ENCODE measurements at regions not wholly inside any gene's neighbourhood (a gene's known extent, or its start where the extent isn't known, plus 50 kb on each side); places are given as distances from the start of the nearest gene placed in this dataset.

DNA sequence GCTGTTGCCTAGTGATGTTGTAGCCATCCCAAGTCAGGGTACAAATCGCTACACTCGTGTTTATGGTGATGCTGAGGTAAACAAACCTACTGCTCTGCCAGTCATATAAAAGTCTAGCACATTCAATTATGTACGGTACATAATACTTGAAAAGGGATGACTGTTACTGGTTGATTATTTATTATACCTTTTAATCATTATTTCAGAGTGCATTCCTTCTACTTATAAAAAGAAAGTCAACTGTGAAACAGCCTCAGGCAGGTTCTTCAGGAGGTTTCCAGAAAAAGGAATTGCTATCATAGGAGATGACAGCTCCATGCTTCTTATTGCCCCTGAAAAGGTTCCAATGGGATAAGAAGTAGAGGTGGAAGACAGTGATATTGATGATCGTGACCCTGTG, 652.5 kb upstream of the KIRREL3 start:
- H3K36me3 Mint-ChIP-seq: no peaks in the 10 kb centered on the region
- H3K27me3 ChIP-seq (ENCODE audit: control insufficient read depth in 2 of 2, insufficient read depth in 2 of 2, low read length in 2 of 2): no peaks in the 10 kb centered on the region
- H3K4me3 Mint-ChIP-seq: no peak overlapping the region
- H3K4me1 Mint-ChIP-seq: no peaks in the 10 kb centered on the region
- no peaks in the 10 kb centered on the region for H3K9me3 ChIP-seq (ENCODE audit: control insufficient read depth in 2 of 3, low read length in 3 of 3)
- ATAC-seq: no peak
- no peaks in the 10 kb centered on the region for H3K9me3 Mint-ChIP-seq
- no peak for DNase-seq
- H3K27ac ChIP-seq (ENCODE audit: low read depth, low read length): no peak overlapping the region
- peaks cover 0 to 5% (median 0%) of the 10 kb centered on the region in 5 donors for H3K27me3 Mint-ChIP-seq
- no peak overlapping the region for H3K27ac Mint-ChIP-seq
- no peaks in the 10 kb centered on the region for H3K36me3 ChIP-seq (ENCODE audit: control insufficient read depth in 2 of 3, insufficient read depth in 3 of 3, low read length in 3 of 3)
- intact Hi-C loops (cut with micrococcal nuclease): no loop called here
- no peaks in the 10 kb centered on the region for H3K4me1 ChIP-seq (ENCODE audit: control insufficient read depth in 2 of 2, insufficient read depth in 2 of 2, low read length in 2 of 2)
- H3K4me3 ChIP-seq (ENCODE audit: low read length): no peak overlapping the region
- ChIA-PET CTCF (no interaction called here), POLR2A (no interaction called here)

DNA sequence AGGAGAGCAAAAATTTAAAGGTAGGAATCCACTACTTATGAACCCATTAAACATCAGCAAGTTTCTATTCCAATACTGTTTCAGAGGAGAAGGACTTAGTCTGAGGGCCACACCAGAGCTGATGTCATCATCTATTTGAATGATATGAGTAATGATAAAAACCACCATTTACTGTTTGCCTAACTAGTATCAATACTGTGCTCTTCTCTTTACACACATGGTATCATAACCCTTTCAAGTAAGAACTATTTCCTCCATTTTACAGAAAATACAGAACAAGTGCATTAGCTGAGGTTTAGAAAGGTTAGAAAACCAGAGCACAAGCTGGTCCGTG, 651.3 kb upstream of the KIRREL3 start:
- Histone ChIP-seq H3K9me3 (ENCODE audit: control insufficient read depth in 2 of 3, low read length in 3 of 3) (no peaks in the 10 kb centered on the region), H3K27me3 (ENCODE audit: control insufficient read depth in 2 of 2, insufficient read depth in 2 of 2, low read length in 2 of 2) (no peaks in the 10 kb centered on the region), H3K36me3 (ENCODE audit: control insufficient read depth in 2 of 3, insufficient read depth in 3 of 3, low read length in 3 of 3) (no peaks in the 10 kb centered on the region), H3K4me1 (ENCODE audit: control insufficient read depth in 2 of 2, insufficient read depth in 2 of 2, low read length in 2 of 2) (no peaks in the 10 kb centered on the region), H3K4me3 (ENCODE audit: low read length) (no peak overlapping the region), H3K27ac (ENCODE audit: low read depth, low read length) (no peak overlapping the region)
- H3K4me1 Mint-ChIP-seq: no peaks in the 10 kb centered on the region
- ATAC-seq (no peak), DNase-seq (no peak)
- CTCF ChIA-PET: no interaction called here
- H3K4me3 Mint-ChIP-seq: no peak overlapping the region
- POLR2A ChIA-PET: interaction anchor here (0.6 kb wide), 1 partner anchor 303 kb away, joined by 3 read pairs; no protein-coding TSS in a partner anchor
- no peaks in the 10 kb centered on the region for H3K9me3 Mint-ChIP-seq
- no peaks in the 10 kb centered on the region for H3K36me3 Mint-ChIP-seq
- no peak overlapping the region for H3K27ac Mint-ChIP-seq
- intact Hi-C loops (cut with micrococcal nuclease): no loop called here
- H3K27me3 Mint-ChIP-seq: peaks cover 0 to 5% (median 0%) of the 10 kb centered on the region in 5 donors

DNA sequence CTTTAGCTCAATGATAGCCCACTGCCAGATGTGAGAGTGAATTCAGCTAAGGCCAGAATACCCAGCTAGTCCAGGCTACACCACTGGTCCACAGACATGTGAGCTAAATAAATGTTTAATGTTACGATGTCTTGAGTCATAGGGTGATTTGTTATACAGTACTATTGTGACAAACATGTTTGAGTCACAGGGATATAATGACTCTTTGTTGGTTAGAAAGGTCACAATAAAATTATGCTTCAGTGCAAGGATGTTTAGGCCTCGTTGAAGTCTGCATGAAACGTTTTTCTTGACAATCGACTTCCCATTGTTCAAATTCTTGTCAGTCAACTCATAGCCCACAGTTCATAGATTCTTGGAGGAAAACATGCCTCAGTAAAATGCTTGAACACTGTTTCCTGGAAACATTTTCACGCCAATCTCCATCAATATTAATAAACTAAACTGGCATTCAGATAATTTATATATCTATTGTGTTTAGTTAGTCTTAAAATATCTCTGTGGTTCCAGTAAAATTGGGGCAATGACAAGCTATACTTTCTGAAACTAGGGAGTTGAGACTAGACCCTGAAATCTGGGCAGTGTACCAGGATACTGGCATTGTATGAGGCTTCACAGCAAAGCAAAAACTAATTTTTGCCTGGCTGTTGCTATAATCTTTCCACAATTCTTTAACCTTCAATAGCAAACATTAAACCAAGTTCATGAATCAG, 650.8 kb upstream of the KIRREL3 start:
- ATAC-seq: no peak
- Mint-ChIP-seq H3K27ac (no peak overlapping the region), H3K4me1 (no peaks in the 10 kb centered on the region), H3K4me3 (no peak overlapping the region), H3K36me3 (no peaks in the 10 kb centered on the region), H3K27me3 (peaks cover 0 to 5% (median 0%) of the 10 kb centered on the region in 5 donors), H3K9me3 (no peaks in the 10 kb centered on the region)
- POLR2A ChIA-PET: interaction anchor here (0.6 kb wide), 1 partner anchor 304 kb away, joined by 3 read pairs; no protein-coding TSS in a partner anchor
- DNase-seq: no peak
- intact Hi-C loops (cut with micrococcal nuclease): no loop called here
- Histone ChIP-seq H3K27ac (ENCODE audit: low read depth, low read length) (no peak overlapping the region), H3K36me3 (ENCODE audit: control insufficient read depth in 2 of 3, insufficient read depth in 3 of 3, low read length in 3 of 3) (no peaks in the 10 kb centered on the region), H3K4me3 (ENCODE audit: low read length) (no peak overlapping the region), H3K9me3 (ENCODE audit: control insufficient read depth in 2 of 3, low read length in 3 of 3) (no peaks in the 10 kb centered on the region), H3K27me3 (ENCODE audit: control insufficient read depth in 2 of 2, insufficient read depth in 2 of 2, low read length in 2 of 2) (no peaks in the 10 kb centered on the region), H3K4me1 (ENCODE audit: control insufficient read depth in 2 of 2, insufficient read depth in 2 of 2, low read length in 2 of 2) (no peaks in the 10 kb centered on the region)
- CTCF ChIA-PET: no interaction called here

DNA sequence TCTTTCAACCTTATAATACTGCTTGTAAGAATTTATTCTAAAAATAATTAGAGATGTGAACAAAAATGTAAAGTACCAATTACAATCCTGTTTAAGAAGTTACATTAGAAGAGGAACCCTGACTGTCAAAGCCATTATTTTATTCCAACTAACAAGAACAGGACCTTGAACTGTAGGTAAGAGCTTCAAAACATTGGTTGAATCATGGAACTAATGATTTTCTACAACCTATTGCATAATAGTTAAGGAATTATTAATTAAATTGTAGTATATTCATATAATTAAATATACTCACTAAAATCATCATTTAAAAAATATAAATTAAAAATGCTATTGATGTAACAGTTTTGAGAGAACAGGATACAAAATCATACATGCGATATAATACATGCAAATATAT, 649.4 kb upstream of the KIRREL3 start:
- DNase-seq (no peak), ATAC-seq (no peak)
- no peaks in the 10 kb centered on the region for H3K27me3 ChIP-seq (ENCODE audit: control insufficient read depth in 2 of 2, insufficient read depth in 2 of 2, low read length in 2 of 2)
- H3K9me3 ChIP-seq (ENCODE audit: control insufficient read depth in 2 of 3, low read length in 3 of 3): no peaks in the 10 kb centered on the region
- H3K4me3 Mint-ChIP-seq: no peak overlapping the region
- H3K27ac ChIP-seq (ENCODE audit: low read depth, low read length): no peak overlapping the region
- no peaks in the 10 kb centered on the region for H3K9me3 Mint-ChIP-seq
- no peak overlapping the region for H3K4me3 ChIP-seq (ENCODE audit: low read length)
- no peaks in the 10 kb centered on the region for H3K36me3 ChIP-seq (ENCODE audit: control insufficient read depth in 2 of 3, insufficient read depth in 3 of 3, low read length in 3 of 3)
- POLR2A ChIA-PET: no interaction called here
- CTCF ChIA-PET: no interaction called here
- no peaks in the 10 kb centered on the region for H3K4me1 Mint-ChIP-seq
- no peaks in the 10 kb centered on the region for H3K4me1 ChIP-seq (ENCODE audit: control insufficient read depth in 2 of 2, insufficient read depth in 2 of 2, low read length in 2 of 2)
- H3K27ac Mint-ChIP-seq: no peak overlapping the region
- no peaks in the 10 kb centered on the region for H3K36me3 Mint-ChIP-seq
- intact Hi-C loops (cut with micrococcal nuclease): no loop called here
- peaks cover 0 to 5% (median 0%) of the 10 kb centered on the region in 5 donors for H3K27me3 Mint-ChIP-seq

DNA sequence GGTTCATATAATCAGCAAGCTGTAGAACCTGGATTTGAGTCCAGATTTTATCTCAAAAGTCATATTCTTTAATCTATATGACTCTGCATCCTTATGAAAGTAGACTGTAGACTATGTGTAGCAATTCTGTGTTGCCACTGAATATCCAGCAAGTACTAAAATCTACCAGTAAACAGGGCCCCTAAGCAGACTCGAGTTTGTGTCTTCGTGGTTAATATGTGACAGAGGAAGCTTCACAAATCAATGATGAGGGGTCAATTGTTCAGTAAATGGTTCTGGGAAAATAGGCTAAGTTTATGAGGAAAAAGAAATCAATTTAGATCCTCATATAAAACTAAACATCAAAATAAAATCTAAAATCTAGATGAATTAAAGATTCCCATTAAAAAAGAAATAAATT, 648.5 kb upstream of the KIRREL3 start:
- ATAC-seq (no peak), DNase-seq (no peak)
- Histone ChIP-seq H3K4me1 (ENCODE audit: control insufficient read depth in 2 of 2, insufficient read depth in 2 of 2, low read length in 2 of 2) (no peaks in the 10 kb centered on the region), H3K9me3 (ENCODE audit: control insufficient read depth in 2 of 3, low read length in 3 of 3) (no peaks in the 10 kb centered on the region), H3K4me3 (ENCODE audit: low read length) (no peak overlapping the region), H3K36me3 (ENCODE audit: control insufficient read depth in 2 of 3, insufficient read depth in 3 of 3, low read length in 3 of 3) (no peaks in the 10 kb centered on the region), H3K27me3 (ENCODE audit: control insufficient read depth in 2 of 2, insufficient read depth in 2 of 2, low read length in 2 of 2) (no peaks in the 10 kb centered on the region), H3K27ac (ENCODE audit: low read depth, low read length) (no peak overlapping the region)
- POLR2A ChIA-PET: no interaction called here
- Mint-ChIP-seq H3K9me3 (no peaks in the 10 kb centered on the region), H3K27ac (no peak overlapping the region), H3K36me3 (no peaks in the 10 kb centered on the region), H3K27me3 (peaks cover 0 to 5% (median 0%) of the 10 kb centered on the region in 5 donors), H3K4me3 (no peak overlapping the region), H3K4me1 (no peaks in the 10 kb centered on the region)
- CTCF ChIA-PET: no interaction called here
- intact Hi-C loops (cut with micrococcal nuclease): no loop called here

DNA sequence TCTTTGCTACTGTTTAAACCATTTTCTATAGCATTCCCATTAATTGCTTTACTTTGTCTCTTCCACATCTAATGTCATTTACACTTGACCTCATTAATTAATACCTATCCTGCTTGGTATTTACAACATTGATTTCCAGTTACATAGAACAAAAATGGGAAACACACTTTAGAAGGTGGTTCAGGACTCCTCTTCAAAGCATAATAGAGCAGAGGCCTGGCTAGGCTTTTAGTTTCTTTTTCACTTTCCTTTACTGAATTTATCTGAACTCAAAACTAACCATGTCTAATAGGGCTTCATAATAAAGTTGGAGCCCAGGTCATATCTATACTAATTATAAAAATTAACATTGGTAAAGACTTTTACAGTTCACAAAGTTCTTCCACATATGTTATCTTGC, 648.0 kb upstream of the KIRREL3 start:
- no peak overlapping the region for H3K27ac Mint-ChIP-seq
- intact Hi-C loops (cut with micrococcal nuclease): no loop called here
- H3K4me3 Mint-ChIP-seq: no peak overlapping the region
- H3K4me1 Mint-ChIP-seq: no peaks in the 10 kb centered on the region
- DNase-seq (no peak), ATAC-seq (no peak)
- Histone ChIP-seq H3K4me1 (ENCODE audit: control insufficient read depth in 2 of 2, insufficient read depth in 2 of 2, low read length in 2 of 2) (no peaks in the 10 kb centered on the region), H3K36me3 (ENCODE audit: control insufficient read depth in 2 of 3, insufficient read depth in 3 of 3, low read length in 3 of 3) (no peaks in the 10 kb centered on the region), H3K27me3 (ENCODE audit: control insufficient read depth in 2 of 2, insufficient read depth in 2 of 2, low read length in 2 of 2) (no peaks in the 10 kb centered on the region), H3K27ac (ENCODE audit: low read depth, low read length) (no peak overlapping the region), H3K4me3 (ENCODE audit: low read length) (no peak overlapping the region), H3K9me3 (ENCODE audit: control insufficient read depth in 2 of 3, low read length in 3 of 3) (no peaks in the 10 kb centered on the region)
- ChIA-PET POLR2A (no interaction called here), CTCF (no interaction called here)
- no peaks in the 10 kb centered on the region for H3K36me3 Mint-ChIP-seq
- peaks cover 0 to 5% (median 0%) of the 10 kb centered on the region in 5 donors for H3K27me3 Mint-ChIP-seq
- no peaks in the 10 kb centered on the region for H3K9me3 Mint-ChIP-seq

DNA sequence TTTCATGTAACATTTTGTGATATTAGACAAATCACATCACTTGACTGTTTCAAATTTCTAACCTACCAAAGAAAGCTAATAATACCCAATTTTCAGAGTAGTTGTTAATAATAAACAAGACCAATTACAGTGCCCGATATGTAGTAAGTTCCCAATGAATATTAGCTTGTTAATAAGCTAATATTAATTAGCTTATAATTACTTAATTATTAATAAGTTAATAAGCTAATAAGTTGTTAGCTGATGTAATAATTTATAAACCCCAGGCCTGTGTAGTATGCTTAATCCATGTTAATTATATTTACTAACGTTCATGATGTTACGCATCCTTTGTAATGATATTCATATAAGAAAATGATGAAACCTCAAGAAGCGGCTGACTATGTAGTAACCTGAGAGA, 643.8 kb upstream of the KIRREL3 start:
- no peaks in the 10 kb centered on the region for H3K36me3 Mint-ChIP-seq
- ATAC-seq (no peak), DNase-seq (no peak)
- ChIA-PET POLR2A (no interaction called here), CTCF (no interaction called here)
- H3K27ac ChIP-seq (ENCODE audit: low read depth, low read length): no peak overlapping the region
- H3K4me3 Mint-ChIP-seq: no peak overlapping the region
- H3K27ac Mint-ChIP-seq: no peak overlapping the region
- H3K4me3 ChIP-seq (ENCODE audit: low read length): no peak overlapping the region
- intact Hi-C loops (cut with micrococcal nuclease): no loop called here
- no peaks in the 10 kb centered on the region for H3K4me1 ChIP-seq (ENCODE audit: control insufficient read depth in 2 of 2, insufficient read depth in 2 of 2, low read length in 2 of 2)
- H3K9me3 ChIP-seq (ENCODE audit: control insufficient read depth in 2 of 3, low read length in 3 of 3): no peaks in the 10 kb centered on the region
- H3K9me3 Mint-ChIP-seq: no peaks in the 10 kb centered on the region
- no peaks in the 10 kb centered on the region for H3K4me1 Mint-ChIP-seq
- H3K27me3 ChIP-seq (ENCODE audit: control insufficient read depth in 2 of 2, insufficient read depth in 2 of 2, low read length in 2 of 2): no peaks in the 10 kb centered on the region
- no peaks in the 10 kb centered on the region for H3K27me3 Mint-ChIP-seq
- no peaks in the 10 kb centered on the region for H3K36me3 ChIP-seq (ENCODE audit: control insufficient read depth in 2 of 3, insufficient read depth in 3 of 3, low read length in 3 of 3)

Data from naive thymus-derived CD4-positive, alpha-beta T cell (primary cell).